Astrocyte of the spinal cord (primary cell): ENCODE measurements at regions not wholly inside any gene's neighbourhood (a gene's known extent, or its start where the extent isn't known, plus 50 kb on each side); places are given as distances from the start of the nearest gene placed in this dataset.

Experiments
- DNase-seq: peaks from one replicate; pipeline ENCODE4 v3.0.0; 2011; ENCODE audit warnings: low read depth, low spot score
- H3K4me3 ChIP-seq: 2 replicates; pipeline ENCODE4 v1.5.1; 2011; ENCODE audit warnings: low read depth, mild to moderate bottlenecking, low read length, moderate library complexity
- in situ Hi-C: cut with HindIII; loops from 2 replicates; pipeline ENCODE4 v1.10.0; 2017; ENCODE audit warnings: low sequenced_read_pairs
- TF ChIP-seq, protein P1 (sequence below): IDR thresholded peaks from 2 replicates; pipeline ENCODE4 v1.5.1; 2012; ENCODE audit warnings: low read depth, mild to moderate bottlenecking, low read length, inconsistent platforms

DNA sequence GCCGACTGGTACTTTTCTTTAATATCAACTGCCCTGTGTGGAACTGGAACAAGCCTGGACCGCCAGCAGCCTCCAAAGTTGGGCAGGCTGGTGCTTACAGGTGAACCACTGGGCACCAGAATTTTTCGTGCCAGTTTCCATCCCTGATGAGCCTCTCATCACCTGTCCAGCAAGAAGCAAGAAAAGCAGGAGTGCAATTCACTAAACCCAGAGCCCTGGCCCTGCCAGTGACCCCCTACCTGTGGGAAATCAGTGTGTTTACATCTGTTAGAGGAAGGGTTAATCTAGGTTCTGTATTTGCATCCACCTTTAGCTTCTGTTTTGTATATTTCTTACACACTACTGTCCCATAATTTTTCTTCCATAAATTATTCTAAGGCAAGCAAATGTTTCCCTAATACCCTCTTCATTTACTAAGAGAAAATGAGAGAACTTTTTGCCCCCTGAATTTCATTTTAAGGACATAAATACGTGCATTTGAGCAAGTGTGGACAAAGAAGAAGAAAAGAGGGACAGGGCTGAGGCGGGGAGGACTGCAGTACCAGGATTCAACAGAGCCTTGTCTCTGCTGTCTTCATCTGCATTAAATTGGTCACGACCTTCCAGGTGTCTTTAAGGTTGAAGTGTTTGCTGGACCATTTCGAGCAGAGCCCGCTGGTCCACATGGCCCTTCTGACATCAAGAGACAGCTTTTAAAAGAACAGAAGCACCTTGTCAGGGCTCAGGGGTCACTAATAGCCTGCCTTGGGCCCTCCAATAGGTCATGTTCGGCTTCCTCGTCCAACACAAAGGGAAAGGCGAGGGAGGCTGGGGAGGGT is 763.1 kb downstream of the BCL11A start:
- H3K4me3 ChIP-seq = no peak overlapping the region
- no peak for DNase-seq
- in situ Hi-C loops = no loop called here
- TF ChIP-seq, protein P1, sequence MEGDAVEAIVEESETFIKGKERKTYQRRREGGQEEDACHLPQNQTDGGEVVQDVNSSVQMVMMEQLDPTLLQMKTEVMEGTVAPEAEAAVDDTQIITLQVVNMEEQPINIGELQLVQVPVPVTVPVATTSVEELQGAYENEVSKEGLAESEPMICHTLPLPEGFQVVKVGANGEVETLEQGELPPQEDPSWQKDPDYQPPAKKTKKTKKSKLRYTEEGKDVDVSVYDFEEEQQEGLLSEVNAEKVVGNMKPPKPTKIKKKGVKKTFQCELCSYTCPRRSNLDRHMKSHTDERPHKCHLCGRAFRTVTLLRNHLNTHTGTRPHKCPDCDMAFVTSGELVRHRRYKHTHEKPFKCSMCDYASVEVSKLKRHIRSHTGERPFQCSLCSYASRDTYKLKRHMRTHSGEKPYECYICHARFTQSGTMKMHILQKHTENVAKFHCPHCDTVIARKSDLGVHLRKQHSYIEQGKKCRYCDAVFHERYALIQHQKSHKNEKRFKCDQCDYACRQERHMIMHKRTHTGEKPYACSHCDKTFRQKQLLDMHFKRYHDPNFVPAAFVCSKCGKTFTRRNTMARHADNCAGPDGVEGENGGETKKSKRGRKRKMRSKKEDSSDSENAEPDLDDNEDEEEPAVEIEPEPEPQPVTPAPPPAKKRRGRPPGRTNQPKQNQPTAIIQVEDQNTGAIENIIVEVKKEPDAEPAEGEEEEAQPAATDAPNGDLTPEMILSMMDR = no peak

DNA sequence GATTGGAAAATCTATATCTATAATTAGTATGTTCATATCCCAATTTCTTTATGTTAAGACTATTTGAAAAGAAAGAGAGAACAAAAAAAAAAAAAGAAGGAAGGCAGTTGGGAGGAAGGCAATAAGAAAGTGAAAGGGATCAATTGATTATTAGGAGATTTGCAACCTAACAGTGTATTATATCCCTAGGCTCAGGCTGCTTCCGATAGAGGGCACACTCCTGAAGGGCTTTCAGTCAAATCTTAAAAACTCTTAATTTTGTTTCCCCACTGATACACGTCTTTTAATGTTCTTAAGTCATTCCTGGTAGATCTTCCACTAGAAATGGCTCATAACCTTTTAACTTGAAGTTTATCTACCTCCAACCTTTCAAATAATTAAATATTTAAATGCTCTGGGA is 763.9 kb downstream of the BCL11A start:
- DNase-seq = no peak
- TF ChIP-seq, protein P1 = no peak
- no peak overlapping the region for H3K4me3 ChIP-seq
- in situ Hi-C loops = no loop called here

DNA sequence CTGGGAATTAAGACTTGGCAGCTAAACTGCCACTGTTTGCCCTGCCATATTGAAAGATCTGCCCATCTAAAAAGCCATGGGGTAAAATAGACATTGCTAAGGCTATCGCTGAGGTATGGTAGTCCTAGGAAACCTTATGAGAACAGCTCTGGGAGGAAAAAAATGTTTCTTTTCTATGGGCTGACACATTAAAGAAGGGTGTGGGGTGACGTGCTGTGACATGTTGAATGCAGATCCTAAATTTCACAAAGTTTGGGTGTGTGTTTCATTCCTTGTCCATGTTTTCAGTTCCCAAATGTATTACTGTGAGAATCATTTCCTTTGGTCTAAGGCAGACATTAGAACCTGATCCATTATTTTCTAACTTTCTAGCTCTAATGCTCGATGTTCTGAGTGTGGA is 766.4 kb downstream of the BCL11A start:
- TF ChIP-seq, protein P1 = no peak
- no peak for DNase-seq
- H3K4me3 ChIP-seq = no peak overlapping the region
- in situ Hi-C loops = no loop called here

DNA sequence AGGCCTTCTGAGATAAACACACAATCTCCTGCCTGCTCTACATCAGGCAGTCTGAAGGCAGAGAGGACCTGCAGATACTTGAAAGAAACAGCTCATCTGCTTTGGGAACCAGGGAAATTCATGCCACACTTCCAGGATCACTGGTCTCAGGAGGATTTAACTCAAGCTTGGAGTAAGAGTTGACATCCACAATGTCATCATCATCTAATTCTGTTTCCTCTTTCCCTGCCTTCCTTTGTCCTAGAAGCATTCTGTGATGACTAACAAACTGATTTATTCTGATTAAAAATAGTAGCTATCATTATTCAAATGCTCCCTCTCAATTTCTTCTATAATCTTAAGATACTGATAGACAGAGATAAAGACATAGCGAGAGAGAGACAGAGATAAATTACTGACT is 766.8 kb downstream of the BCL11A start:
- TF ChIP-seq, protein P1 = no peak
- H3K4me3 ChIP-seq = no peak overlapping the region
- DNase-seq = no peak
- in situ Hi-C loops = no loop called here

DNA sequence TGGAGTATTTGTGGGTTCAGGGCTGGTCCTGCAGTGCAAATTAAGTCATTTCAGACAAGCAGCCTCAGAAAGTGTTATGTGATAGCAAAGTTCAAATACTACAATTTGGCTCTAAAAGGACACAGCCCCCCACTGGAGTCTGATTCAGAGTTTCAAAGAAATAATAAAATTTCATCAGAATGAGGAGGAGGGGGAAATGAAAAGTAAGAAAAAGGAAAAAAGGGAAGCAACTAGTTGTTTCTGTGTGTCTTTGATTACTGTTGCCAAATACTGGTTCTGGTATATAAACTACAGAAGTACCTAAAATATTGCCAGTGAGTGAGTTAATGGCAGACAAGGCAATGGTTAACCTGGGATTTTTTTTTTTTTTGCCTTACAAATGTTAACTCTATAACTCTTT is 773.9 kb downstream of the BCL11A start:
- in situ Hi-C loops = no loop called here
- TF ChIP-seq, protein P1 = no peak
- no peak overlapping the region for H3K4me3 ChIP-seq
- no peak for DNase-seq

DNA sequence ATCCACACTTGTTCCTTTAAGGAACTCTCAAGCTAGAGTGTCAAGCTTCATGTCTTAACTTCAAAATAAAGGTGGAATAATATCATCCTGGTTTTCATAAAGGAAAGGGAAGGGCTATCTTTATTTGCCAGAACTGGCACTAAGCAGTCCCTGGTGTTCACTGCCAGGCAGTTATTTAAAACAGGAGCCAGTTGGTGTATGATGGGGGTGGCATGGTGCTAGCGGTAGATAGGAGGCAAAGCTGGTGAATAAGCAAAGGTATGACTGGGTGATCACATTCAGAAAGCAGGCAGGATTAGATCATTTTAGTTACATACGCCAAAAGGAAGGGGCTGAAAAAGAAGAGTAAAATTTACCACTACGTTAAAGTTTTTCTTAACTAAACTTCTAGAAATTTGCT is 776.3 kb downstream of the BCL11A start:
- in situ Hi-C loops = no loop called here
- no peak for DNase-seq
- H3K4me3 ChIP-seq = no peak overlapping the region
- TF ChIP-seq, protein P1 = no peak
